Stimulated activated naive CD8-positive, alpha-beta T cell treated with anti-CD3 and anti-CD28 coated beads, Interleukin-15, Interleukin-2, amounts not matched to agents 100 U/mL and 50 U/mL, for 24 hours (primary cell): ENCODE measurements at regions not wholly inside any gene's neighbourhood (a gene's known extent, or its start where the extent isn't known, plus 50 kb on each side); places are given as distances from the start of the nearest gene placed in this dataset.
"Not testable (repeated sequence)": the region's sequence is repeated elsewhere in the genome, so short reads cannot be mapped to it uniquely, and the experiment has no call there.

Source experiments
- ATAC-seq: fragments of 150-1000 bp; cut with Tn5 transposase; one replicate; pipeline ENCODE4 v1.10.0; 2021
- DNase-seq: peaks from one replicate; pipeline ENCODE4 v3.0.0; 2021

DNA sequence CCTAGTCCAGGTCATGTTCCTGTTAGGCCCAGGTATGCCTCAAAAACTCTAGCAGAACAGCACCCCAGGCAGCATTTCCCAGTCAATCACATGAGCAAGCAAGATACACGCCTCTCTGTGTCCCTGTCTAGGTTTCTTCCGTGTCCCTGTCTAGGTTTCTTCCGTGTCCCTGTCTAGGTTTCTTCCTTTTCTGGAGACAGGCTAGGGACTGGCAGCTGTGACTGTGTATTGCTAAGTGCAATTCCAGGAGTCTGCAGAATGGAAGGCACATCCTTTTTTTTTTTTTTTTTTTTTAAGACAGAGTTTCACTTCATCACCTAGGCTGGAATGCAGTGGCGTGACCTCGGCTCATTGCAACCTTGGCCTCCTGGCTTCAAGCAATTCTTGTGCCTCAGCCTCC is 77.6 kb downstream of the SETD4 start:
- DNase-seq (no peak), ATAC-seq (no peak)

GRCh38 chr21:35981514-35982070 is 78.7 kb downstream of the SETD4 start:
- DNase-seq (no peak), ATAC-seq (no peak)

GRCh38 chr21:35980821-35981220 is 79.5 kb downstream of the SETD4 start:
- no peak for ATAC-seq
- DNase-seq, result no peak

- not testable (repeated sequence) for ATAC-seq, DNase-seq
Measured at GRCh38 chr21:35977860-35978259, 82.5 kb downstream of the SETD4 start.

- DNase-seq (no peak), ATAC-seq (no peak)
Measured at GRCh38 chr21:35976929-35977328, 83.4 kb downstream of the SETD4 start.

GRCh38 chr21:35976481-35976880 is 83.8 kb downstream of the SETD4 start:
- ATAC-seq, result no peak

GRCh38 chr21:35974775-35975174 is 85.6 kb downstream of the SETD4 start:
- ATAC-seq, result no peak

More at GRCh38 chr21:35976481-35976880, 83.8 kb downstream of the SETD4 start:
- DNase-seq, result no peak

GRCh38 chr21:35971824-35972223 is 88.5 kb downstream of the SETD4 start:
- no peak for ATAC-seq
- DNase-seq, result no peak

More at GRCh38 chr21:35974775-35975174, 85.6 kb downstream of the SETD4 start:
- DNase-seq, result no peak

- ATAC-seq, result no peak
- no peak for DNase-seq
Measured at GRCh38 chr21:35969281-35969680, 91.0 kb downstream of the SETD4 start.

DNA sequence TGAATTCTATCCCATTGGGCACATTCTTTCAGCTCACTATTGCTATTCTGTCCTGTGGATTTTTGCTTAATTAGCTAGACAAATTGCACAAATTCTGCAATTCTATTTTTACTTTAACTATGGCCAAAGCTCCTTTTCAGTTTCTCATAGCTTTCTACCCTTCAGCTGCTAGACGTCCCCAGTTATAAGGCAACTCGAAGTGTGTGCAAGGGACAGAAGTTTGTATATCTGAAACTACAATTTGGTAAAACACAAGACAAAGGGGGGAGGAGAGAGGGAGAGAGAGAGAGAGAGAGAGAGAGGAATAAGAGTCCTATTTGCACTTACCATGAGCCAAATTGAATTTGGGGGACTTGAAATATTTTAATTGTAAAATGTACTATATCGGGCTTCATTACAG is 91.8 kb downstream of the SETD4 start:
- ATAC-seq, result no peak
- DNase-seq, result no peak

GRCh38 chr21:35965699-35966098 is 94.6 kb downstream of the SETD4 start:
- ATAC-seq, result no peak

GRCh38 chr21:35963920-35964451 is 96.3 kb downstream of the SETD4 start:
- no peak for DNase-seq
- no peak for ATAC-seq

More at GRCh38 chr21:35965699-35966098, 94.6 kb downstream of the SETD4 start:
- no peak for DNase-seq

DNA sequence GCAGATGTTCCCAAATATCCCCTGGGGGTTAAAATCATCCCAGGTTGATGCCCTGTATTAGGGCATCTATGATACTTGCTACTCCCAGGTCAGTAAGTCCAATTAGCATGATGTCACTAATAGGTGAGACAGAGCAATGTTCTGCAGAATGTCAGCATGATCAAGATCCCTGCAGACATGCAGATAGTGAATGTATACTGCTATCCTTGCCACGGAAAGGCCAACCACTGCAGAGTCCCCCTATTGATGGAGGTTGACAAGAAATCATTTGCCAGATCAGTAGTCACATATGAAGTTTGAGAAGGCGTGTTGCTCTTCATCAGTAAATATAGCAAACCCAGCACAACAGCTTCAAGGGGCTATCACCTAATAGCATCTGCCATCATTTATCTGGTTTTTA is 97.4 kb downstream of the SETD4 start:
- DNase-seq (no peak), ATAC-seq (no peak)

GRCh38 chr21:35954066-35954465 is 106.3 kb downstream of the SETD4 start:
- ATAC-seq, result no peak

DNA sequence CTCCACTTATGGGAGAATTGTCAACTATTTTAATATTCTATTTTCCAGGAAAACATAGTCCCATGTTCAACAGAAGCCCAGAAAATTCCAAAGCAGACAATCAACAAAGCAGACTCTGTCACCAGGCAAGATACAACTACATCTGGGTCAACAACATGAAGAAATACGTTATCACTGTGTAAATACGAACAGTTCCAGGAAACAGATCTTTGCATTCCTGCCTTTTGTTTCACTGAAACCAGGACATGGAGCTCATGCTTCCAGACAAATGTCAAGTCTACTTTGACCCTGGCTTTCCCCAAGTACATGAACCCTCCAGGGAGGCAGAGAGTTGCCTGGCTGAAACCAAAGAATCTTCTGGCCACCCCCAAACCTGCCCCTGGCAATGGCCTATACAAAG is 106.7 kb downstream of the SETD4 start:
- ATAC-seq (no peak), DNase-seq (no peak)

More at GRCh38 chr21:35954066-35954465, 106.3 kb downstream of the SETD4 start:
- no peak for DNase-seq

GRCh38 chr21:35952651-35953340 is 107.5 kb downstream of the SETD4 start:
- no peak for DNase-seq
- no peak for ATAC-seq

- no peak for ATAC-seq
- DNase-seq, result no peak
Measured at GRCh38 chr21:35948982-35949381, 111.3 kb downstream of the SETD4 start.

DNA sequence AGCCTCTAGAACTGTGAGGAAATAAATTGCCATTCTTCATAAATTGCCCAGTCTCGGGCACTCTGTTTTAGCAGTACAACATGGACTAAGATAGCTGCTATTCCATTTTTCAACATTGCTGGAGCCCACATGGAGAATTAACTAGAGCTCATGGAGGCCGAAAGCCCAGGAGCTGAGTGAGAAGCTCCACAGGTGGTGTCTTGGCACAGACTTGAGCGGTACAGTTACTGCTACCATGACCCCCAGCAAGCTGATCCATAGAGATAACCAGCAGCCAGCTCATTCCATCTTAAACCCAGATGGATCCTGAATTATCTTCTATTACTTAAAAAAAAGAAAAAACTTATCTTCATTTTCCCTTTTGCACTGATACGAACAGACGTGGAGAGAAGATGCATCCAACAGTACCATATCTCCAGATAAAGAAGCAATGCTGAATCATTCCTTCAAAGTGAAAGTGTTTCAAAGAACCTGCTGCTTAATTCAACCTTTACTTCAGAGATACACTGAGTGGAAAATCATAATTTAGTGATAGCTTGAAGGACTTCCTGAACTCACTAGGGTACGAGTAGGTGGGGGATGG is 115.1 kb downstream of the SETD4 start:
- ATAC-seq (no peak), DNase-seq (no peak)

- ATAC-seq, result no peak
Measured at GRCh38 chr21:35943752-35944151, 116.6 kb downstream of the SETD4 start.

DNA sequence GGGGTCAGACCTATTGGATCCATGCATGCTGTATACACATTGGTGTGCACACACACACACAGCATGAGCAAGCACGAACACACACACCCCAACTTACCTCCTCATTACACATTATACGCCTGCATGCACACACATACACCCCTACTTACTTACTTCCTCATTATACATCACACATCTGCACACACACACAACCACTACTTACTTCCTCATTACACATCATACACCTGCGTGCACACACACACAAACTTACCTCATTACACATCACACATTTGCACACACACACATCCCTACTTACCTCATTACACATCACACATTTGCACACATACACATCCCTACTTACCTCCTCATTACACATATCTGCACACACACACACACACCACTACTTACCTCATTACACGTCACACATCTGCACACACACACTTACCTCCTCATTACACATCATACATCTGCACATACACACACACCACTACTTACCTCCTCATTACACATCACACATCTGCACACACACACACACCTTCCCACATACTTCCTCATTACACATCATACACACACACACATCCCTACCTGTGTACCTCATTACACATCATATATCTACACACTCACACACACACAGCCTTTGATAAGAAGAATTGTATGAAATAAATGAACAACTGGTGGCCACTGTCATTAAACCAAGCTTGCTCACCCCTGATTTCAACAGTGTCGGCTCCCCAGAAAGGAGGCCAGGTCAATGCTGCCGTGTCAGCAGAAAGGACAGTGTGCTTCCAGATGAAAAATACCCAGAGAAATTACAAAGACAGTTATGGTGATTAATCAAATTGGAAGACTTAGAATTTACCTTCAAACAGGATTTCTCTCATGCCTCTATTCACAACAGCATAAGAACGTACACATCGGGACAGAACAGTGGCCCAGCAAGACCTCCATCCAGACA is 117.8 kb downstream of the SETD4 start:
- ATAC-seq (no peak), DNase-seq (no peak)

More at GRCh38 chr21:35943752-35944151, 116.6 kb downstream of the SETD4 start:
- DNase-seq, result no peak

DNA sequence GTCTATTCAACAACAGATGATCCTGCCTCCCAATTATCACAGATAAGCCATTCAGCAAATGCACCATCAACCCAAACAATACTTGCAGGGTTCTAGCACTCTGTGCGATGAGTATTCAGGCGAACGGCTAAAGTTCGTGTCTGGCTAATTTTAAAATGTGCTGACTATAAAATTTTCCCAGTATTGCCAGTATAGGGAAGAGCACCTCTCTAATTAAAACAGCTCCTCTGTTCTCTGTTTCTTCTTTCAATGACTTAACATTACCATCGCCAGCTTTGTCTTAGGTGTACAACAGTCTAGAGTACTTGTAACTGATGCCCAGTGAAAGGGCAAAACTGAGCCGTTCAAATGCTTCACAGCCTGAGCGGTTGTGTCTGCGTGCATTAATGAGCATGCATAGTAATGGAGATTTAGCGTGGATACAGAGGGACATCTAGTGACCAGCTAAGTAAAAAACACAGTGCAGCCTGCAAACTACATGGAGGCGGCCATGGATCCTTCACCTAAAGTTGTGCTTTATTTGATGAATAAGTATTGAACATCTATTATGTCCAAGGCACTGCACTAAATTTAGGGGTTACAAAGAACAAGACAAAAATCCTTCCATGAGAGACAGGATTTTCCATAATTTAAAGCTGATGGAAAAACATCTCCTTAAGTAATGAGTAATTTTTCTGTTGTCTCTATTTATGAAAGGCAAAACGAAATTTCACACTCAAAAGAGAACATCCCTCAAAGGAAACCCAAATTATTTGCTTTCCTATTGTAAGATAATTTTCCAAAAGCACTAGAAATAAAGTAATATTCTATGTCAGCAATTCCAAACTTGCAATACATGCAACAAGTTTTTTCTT is 120.0 kb downstream of the SETD4 start:
- DNase-seq (no peak), ATAC-seq (no peak)
